ENCODE measurements at regions not wholly inside any gene's neighbourhood (a gene's known extent, or its start where the extent isn't known, plus 50 kb on each side); places are given as distances from the start of the nearest gene placed in this dataset.

- ChIA-PET RAD21 (ENCODE audit: low non-redundant PET in 1 of 2, low total read pairs in 2 of 2, uncharacterized antibody in 2 of 2, unreplicated experiment in 2 of 2) (no interaction called here), POLR2A (no interaction called here), CTCF (interaction anchor here (1.5 kb wide), 1 partner anchor 8 kb away, joined by 3 read pairs; no protein-coding TSS in a partner anchor)
- no peak overlapping the region for H3K27ac ChIP-seq (ENCODE audit: low read depth, low read length)
- H3K36me3 ChIP-seq (ENCODE audit: control insufficient read depth in 1 of 2, insufficient read depth in 2 of 2, low read length in 2 of 2): no peaks in the 10 kb centered on the region
- ATAC-seq: no peak
- no peaks in the 10 kb centered on the region for H4K20me1 ChIP-seq (ENCODE audit: insufficient read depth)
- H3K79me2 ChIP-seq (ENCODE audit: insufficient read depth, low read length): no peaks in the 10 kb centered on the region
- no peaks in the 10 kb centered on the region for H3K9me2 ChIP-seq (ENCODE audit: insufficient read depth)
- no peak overlapping the region for H3K4me2 ChIP-seq (ENCODE audit: low read length)
- H3K4me3 ChIP-seq (replicated peaks in 1 of 2; ENCODE audit: low read depth in 1 of 2, low read length in 2 of 2): no peak overlapping the region
- H3K4me1 ChIP-seq (ENCODE audit: control insufficient read depth in 1 of 2, insufficient read depth in 2 of 2, low read length in 2 of 2): no peaks in the 10 kb centered on the region
- H3K27me3 ChIP-seq (ENCODE audit: insufficient read depth, low read length): no peaks in the 10 kb centered on the region
- intact Hi-C loops (cut with micrococcal nuclease): no loop called here
- no peak for DNase-seq (ENCODE audit: low read depth, low spot score)
- no TSS peak for BruUV-seq (replicated peaks)
- no peak overlapping the region for H2AFZ ChIP-seq (ENCODE audit: low read depth, low read length, poor library complexity, severe bottlenecking)
- no peak overlapping the region for H3K9ac ChIP-seq (ENCODE audit: low read length)
- no peak for TF ChIP-seq POLR2A (IDR thresholded peaks at IDR 0.05; ENCODE audit: borderline replicate concordance, extremely low read depth, insufficient read depth, insufficient read length)
- TF ChIP-seq REST (IDR thresholded peaks at IDR 0.05; ENCODE audit: low read depth): no peak
- TF ChIP-seq SP1 (IDR thresholded peaks at IDR 0.05; ENCODE audit: low read depth): no peak
- TF ChIP-seq CTCF (IDR thresholded peaks at IDR 0.05 in 2 of 3, conservative IDR thresholded peaks at IDR 0.05 in 1 of 3; ENCODE audit: borderline replicate concordance in 1 of 3, insufficient read depth in 1 of 3, low read depth in 2 of 3, low read length in 2 of 3): no peak
- no peak for TF ChIP-seq MAX (IDR thresholded peaks at IDR 0.05)
- no peak for TF ChIP-seq RAD21 (IDR thresholded peaks at IDR 0.05; ENCODE audit: low read depth)
- no peak for TF ChIP-seq EZH2 (IDR thresholded peaks at IDR 0.05)
- TF ChIP-seq EZH2phosphoT487 (IDR thresholded peaks at IDR 0.05; ENCODE audit: borderline replicate concordance): no peak
- TF ChIP-seq CEBPB (IDR thresholded peaks at IDR 0.05; ENCODE audit: low read depth): no peak
- no peaks in the 10 kb centered on the region for H3K9me3 ChIP-seq (ENCODE audit: control insufficient read depth in 1 of 2, insufficient read depth in 1 of 2, low read depth in 1 of 2, low read length in 2 of 2)
Measured at GRCh38 chr10:124287791-124288190, 130.9 kb downstream of the OAT start.
